ENCODE measurements at regions not wholly inside any gene's neighbourhood (a gene's known extent, or its start where the extent isn't known, plus 50 kb on each side); places are given as distances from the start of the nearest gene placed in this dataset.

DNA sequence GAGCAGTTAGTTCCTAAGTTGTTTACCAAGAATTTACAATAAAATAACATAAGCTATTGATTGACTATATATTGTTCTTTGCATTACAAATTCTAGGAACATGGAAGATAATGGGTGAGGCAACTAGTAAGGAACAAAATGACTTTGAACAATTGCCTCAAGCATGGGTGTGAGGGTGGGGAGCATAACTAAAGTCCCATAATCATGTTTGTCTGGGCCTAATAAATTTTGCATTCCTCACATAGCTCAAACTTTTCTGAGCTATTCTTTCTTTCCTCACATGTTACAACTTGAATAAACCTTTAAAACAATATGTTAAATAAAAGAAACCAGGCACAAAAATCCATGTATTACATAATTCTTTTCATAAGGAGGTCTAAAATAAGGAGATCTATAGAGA, 1066.1 kb downstream of the NR2F1-AS1 start:
- TF ChIP-seq TAF1 (IDR thresholded peaks at IDR 0.05; ENCODE audit: low read depth) = no peak
- TF ChIP-seq, protein P1, sequence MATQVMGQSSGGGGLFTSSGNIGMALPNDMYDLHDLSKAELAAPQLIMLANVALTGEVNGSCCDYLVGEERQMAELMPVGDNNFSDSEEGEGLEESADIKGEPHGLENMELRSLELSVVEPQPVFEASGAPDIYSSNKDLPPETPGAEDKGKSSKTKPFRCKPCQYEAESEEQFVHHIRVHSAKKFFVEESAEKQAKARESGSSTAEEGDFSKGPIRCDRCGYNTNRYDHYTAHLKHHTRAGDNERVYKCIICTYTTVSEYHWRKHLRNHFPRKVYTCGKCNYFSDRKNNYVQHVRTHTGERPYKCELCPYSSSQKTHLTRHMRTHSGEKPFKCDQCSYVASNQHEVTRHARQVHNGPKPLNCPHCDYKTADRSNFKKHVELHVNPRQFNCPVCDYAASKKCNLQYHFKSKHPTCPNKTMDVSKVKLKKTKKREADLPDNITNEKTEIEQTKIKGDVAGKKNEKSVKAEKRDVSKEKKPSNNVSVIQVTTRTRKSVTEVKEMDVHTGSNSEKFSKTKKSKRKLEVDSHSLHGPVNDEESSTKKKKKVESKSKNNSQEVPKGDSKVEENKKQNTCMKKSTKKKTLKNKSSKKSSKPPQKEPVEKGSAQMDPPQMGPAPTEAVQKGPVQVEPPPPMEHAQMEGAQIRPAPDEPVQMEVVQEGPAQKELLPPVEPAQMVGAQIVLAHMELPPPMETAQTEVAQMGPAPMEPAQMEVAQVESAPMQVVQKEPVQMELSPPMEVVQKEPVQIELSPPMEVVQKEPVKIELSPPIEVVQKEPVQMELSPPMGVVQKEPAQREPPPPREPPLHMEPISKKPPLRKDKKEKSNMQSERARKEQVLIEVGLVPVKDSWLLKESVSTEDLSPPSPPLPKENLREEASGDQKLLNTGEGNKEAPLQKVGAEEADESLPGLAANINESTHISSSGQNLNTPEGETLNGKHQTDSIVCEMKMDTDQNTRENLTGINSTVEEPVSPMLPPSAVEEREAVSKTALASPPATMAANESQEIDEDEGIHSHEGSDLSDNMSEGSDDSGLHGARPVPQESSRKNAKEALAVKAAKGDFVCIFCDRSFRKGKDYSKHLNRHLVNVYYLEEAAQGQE (IDR thresholded peaks at IDR 0.05; ENCODE audit: low read depth) = no peak
- no peak for TF ChIP-seq ZBTB7A (IDR thresholded peaks at IDR 0.05; ENCODE audit: low read depth)
- no peak for TF ChIP-seq EP300 (IDR thresholded peaks at IDR 0.05; ENCODE audit: borderline replicate concordance)
- TF ChIP-seq TEAD4 (IDR thresholded peaks at IDR 0.05) = no peak
- TF ChIP-seq, protein P2, sequence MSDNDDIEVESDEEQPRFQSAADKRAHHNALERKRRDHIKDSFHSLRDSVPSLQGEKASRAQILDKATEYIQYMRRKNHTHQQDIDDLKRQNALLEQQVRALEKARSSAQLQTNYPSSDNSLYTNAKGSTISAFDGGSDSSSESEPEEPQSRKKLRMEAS (IDR thresholded peaks at IDR 0.05) = no peak
- TF ChIP-seq RAD21 (IDR thresholded peaks at IDR 0.05; ENCODE audit: low read depth) = no peak
- TF ChIP-seq FOXM1 (IDR thresholded peaks at IDR 0.05; ENCODE audit: borderline replicate concordance, low read depth) = no peak
- TF ChIP-seq EGR1 (IDR thresholded peaks at IDR 0.05) = no peak
- no peak for TF ChIP-seq CEBPB (IDR thresholded peaks at IDR 0.05)
- no peak for TF ChIP-seq NFIC (IDR thresholded peaks at IDR 0.05)
